HCT116 (cell line): ENCODE measurements at regions not wholly inside any gene's neighbourhood (a gene's known extent, or its start where the extent isn't known, plus 50 kb on each side); places are given as distances from the start of the nearest gene placed in this dataset.

Experiments used
- CEBPB ChIP-seq: IDR thresholded peaks from 2 replicates; pipeline ENCODE4 v1.6.1; 2012; ENCODE audit warnings: low read depth
- CTCF ChIP-seq, 3 experiments: fragments of 200-600 bp in 1 of 3; sonication (generic) in 1 of 3; IDR thresholded peaks in 2 of 3; conservative IDR thresholded peaks in 1 of 3; 2 replicates each; pipeline ENCODE4 v1.5.1; 2012 to 2017; ENCODE audit warnings: low read depth in 2 of 3, low read length in 2 of 3, antibody characterized with exemption in 1 of 3, borderline replicate concordance in 1 of 3, control low read depth in 1 of 3, mild to moderate bottlenecking in 1 of 3, mixed read lengths in 1 of 3, mixed run types in 1 of 3, moderate library complexity in 1 of 3; ENCODE audit not compliant: insufficient read depth in 1 of 3
- EZH2 ChIP-seq: fragments of 200-600 bp; sonication (generic); IDR thresholded peaks from 2 replicates; pipeline ENCODE4 v1.6.1; 2017; ENCODE audit warnings: antibody characterized with exemption, mixed run types
- EZH2phosphoT487 ChIP-seq: fragments of 200-600 bp; IDR thresholded peaks from 2 replicates; pipeline ENCODE4 v1.6.1; 2018; ENCODE audit warnings: antibody characterized with exemption, borderline replicate concordance
- FOSL1 ChIP-seq: IDR thresholded peaks from 2 replicates; pipeline ENCODE4 v1.6.1; 2012; ENCODE audit warnings: low read depth
- JUND ChIP-seq: IDR thresholded peaks from 2 replicates; pipeline ENCODE4 v1.6.1; 2012
- MAX ChIP-seq: IDR thresholded peaks from 2 replicates; pipeline ENCODE4 v1.6.1; 2012
- POLR2A ChIP-seq: IDR thresholded peaks from 2 replicates; pipeline ENCODE4 v1.7.0; 2011; ENCODE audit warnings: borderline replicate concordance; ENCODE audit not compliant: insufficient read depth, insufficient read length; ENCODE audit errors: extremely low read depth
- POLR2AphosphoS5 ChIP-seq: IDR thresholded peaks from 2 replicates; pipeline ENCODE4 v1.6.1; 2011; ENCODE audit warnings: mild to moderate bottlenecking, low read depth, low read length, moderate library complexity
- RAD21 ChIP-seq: IDR thresholded peaks from 2 replicates; pipeline ENCODE4 v1.6.1; 2012; ENCODE audit warnings: low read depth, mild to moderate bottlenecking
- SIN3A ChIP-seq: IDR thresholded peaks from 2 replicates; pipeline ENCODE4 v1.6.1; 2012; ENCODE audit warnings: low read depth
- SP1 ChIP-seq: IDR thresholded peaks from 2 replicates; pipeline ENCODE4 v1.6.1; 2012; ENCODE audit warnings: low read depth
- YY1 ChIP-seq: IDR thresholded peaks from 2 replicates; pipeline ENCODE4 v1.6.1; 2011; ENCODE audit warnings: low read length, low read depth, moderate library complexity, mild to moderate bottlenecking; ENCODE audit not compliant: insufficient replicate concordance; ENCODE audit errors: extremely low read depth

- no peak for TF ChIP-seq POLR2AphosphoS5
- no peak for TF ChIP-seq EZH2
- no peak for TF ChIP-seq CTCF (IDR thresholded peaks at IDR 0.05 in 2 of 3, conservative IDR thresholded peaks at IDR 0.05 in 1 of 3; ENCODE audit: borderline replicate concordance in 1 of 3, insufficient read depth in 1 of 3, low read depth in 2 of 3, low read length in 2 of 3)
- TF ChIP-seq CEBPB, result no peak
- TF ChIP-seq RAD21, result no peak
- no peak for TF ChIP-seq MAX
- no peak for TF ChIP-seq FOSL1
- no peak for TF ChIP-seq EZH2phosphoT487
- no peak for TF ChIP-seq POLR2A
- no peak for TF ChIP-seq YY1
- no peak for TF ChIP-seq JUND
- TF ChIP-seq SP1, result no peak
- TF ChIP-seq SIN3A, result no peak
Observed at GRCh38 chr5:28488752-28489151, 1450.4 kb upstream of the CDH9 start.
